ENCODE measurements at regions not wholly inside any gene's neighbourhood (a gene's known extent, or its start where the extent isn't known, plus 50 kb on each side); places are given as distances from the start of the nearest gene placed in this dataset.
A peak's percentile ranks its signal among the peaks of the same experiment; 100 is the strongest.

- DNase-seq (ENCODE audit: low spot score): no peak
Measured at GRCh38 chr21:27823652-27824201, 856.8 kb upstream of the ADAMTS5 start.

DNA sequence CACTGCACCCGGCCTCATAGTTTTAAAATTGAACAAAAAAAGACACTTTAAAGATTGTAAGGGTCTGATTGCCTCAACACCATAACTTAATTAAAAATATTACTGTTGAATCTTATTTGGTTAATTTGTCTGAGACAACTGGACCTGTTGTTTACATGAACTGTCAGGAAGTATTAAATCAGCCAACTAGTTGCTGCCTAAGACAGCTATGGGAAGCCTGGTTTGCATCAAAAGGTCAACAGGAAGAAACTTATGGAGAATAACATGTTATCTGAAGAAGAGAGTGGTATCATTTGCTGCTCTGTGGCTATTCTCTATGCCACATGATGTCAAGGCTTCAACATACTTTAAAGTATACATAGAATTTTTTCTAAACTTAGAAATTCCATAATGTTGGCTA lies 853.5 kb upstream of the ADAMTS5 start:
- no peak for DNase-seq (ENCODE audit: low spot score)

DNA sequence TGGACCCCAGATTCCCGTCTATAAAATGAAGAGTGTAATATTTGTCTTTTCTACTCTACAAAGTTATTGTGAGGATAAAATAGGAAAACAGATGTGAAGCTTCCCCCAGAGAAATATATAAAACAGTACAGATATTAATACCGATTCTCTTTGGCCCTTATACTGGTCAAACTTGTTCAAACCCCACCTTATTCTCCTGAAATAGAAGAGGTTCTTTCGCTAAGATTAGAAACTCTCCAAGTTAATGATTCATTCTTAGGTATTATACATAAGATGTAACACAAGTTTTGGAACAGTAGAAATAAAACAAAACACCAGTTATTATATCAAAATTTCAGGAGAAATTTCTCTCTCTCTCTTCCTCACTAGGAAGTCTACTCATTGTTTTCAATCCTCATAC lies 852.4 kb upstream of the ADAMTS5 start:
- DNase-seq (ENCODE audit: low spot score): no peak

GRCh38 chr21:27818847-27819246 lies 852.0 kb upstream of the ADAMTS5 start:
- no peak for DNase-seq (ENCODE audit: low spot score)

GRCh38 chr21:27817902-27818623 lies 851.2 kb upstream of the ADAMTS5 start:
- DNase-seq (ENCODE audit: low spot score): no peak

DNA sequence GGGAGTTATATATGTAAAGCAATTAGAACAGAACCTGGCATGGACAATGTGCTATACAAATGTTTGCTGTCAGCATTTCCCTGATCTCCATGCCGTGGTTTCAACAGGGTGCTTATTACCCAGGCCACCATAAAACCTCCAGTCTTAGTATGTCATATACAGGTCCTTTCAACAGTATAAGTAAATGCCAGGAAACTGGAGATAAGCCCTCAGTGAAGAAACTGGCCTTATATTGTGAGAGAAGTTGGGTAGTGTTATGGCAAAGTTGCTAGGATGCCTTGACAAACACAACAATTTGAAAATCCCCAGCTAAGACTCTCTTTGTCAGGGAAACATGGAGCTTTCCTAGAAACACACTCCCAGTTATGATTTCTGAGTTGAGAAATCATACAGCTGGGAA lies 850.2 kb upstream of the ADAMTS5 start:
- DNase-seq (ENCODE audit: low spot score): no peak

GRCh38 chr21:27816301-27816700 lies 849.4 kb upstream of the ADAMTS5 start:
- no peak for DNase-seq (ENCODE audit: low spot score)

DNA sequence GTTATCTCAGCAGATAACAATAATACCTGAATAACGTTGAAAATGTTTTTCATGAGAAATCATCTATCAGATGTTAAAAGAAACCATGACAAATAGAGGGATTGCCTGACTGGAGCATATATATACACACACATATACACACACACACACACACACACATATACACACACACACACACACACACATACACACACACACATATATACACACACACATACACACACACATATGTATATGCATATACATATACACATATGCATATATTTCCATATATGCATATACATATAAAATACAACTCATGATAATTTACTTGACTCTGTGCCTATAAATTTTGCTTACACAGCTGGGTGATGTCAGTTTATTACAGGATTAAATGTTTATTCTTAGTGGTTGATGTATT lies 847.3 kb upstream of the ADAMTS5 start:
- DNase-seq (ENCODE audit: low spot score): no peak

- no peak for DNase-seq (ENCODE audit: low spot score)
Measured at GRCh38 chr21:27813750-27814149, 846.9 kb upstream of the ADAMTS5 start.

GRCh38 chr21:27813344-27813743 lies 846.5 kb upstream of the ADAMTS5 start:
- no peak for DNase-seq (ENCODE audit: low spot score)

GRCh38 chr21:27812279-27812678 lies 845.4 kb upstream of the ADAMTS5 start:
- DNase-seq (ENCODE audit: low spot score): no peak

GRCh38 chr21:27808923-27809322 lies 842.0 kb upstream of the ADAMTS5 start:
- DNase-seq (ENCODE audit: low spot score): no peak

- DNase-seq (ENCODE audit: low spot score): no peak
Measured at GRCh38 chr21:27807596-27807995, 840.7 kb upstream of the ADAMTS5 start.

- no peak for DNase-seq (ENCODE audit: low spot score)
Measured at GRCh38 chr21:27806281-27806680, 839.4 kb upstream of the ADAMTS5 start.

GRCh38 chr21:27805696-27806095 lies 838.8 kb upstream of the ADAMTS5 start:
- DNase-seq (ENCODE audit: low spot score): no peak

DNA sequence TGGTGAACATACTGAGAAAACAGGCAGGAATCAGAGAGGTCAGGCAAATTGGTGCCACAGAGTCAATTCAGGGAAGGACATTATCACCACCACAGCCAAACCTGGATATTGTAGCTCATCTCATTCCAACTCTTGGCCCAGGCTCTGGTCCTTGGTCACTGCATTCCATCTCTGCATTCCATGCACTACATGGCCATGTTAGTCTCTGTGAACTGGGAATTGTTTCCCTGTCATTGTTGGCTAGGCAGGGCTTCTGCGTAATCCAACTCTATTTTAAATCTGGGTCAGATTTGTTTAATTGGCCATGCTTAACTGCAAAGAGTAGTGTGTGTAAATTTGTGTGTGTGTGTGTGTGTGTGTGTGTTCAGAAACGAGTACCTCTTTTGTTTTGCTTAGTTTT lies 837.6 kb upstream of the ADAMTS5 start:
- peak; percentile 29 for DNase-seq (ENCODE audit: low spot score)

- DNase-seq (ENCODE audit: low spot score): no peak
Measured at GRCh38 chr21:27803571-27803970, 836.7 kb upstream of the ADAMTS5 start.

DNA sequence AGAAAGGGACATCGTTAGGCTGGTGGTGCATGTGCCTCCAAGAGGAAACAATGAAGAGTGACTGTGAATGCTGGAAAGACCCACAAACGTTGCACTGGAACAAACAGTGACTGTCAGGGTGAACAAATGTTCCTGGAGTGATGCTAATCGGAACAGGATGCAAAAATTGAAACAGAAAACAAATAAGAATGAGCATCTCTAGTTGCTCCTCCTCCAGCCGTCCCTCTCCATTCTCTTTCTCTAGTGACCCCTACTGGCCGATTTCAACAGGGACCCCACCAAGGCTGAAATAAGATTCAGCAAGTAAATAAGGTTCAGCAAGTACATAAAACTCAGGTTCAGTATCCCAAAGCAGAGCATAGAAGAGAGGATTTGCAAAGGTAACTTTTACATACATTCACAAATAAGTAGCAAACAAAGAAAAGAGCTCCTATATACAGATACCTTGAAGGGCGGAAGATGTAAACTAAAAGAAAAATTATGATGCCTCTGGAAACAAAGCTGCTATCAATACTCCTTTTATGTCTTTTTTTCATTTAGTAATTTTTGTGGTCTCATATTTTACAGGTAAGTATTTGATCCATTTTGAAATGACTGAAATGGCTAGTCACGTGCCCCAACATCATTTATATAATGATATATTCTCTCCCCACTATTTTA lies 836.1 kb upstream of the ADAMTS5 start:
- DNase-seq (ENCODE audit: low spot score): no peak

GRCh38 chr21:27799861-27800260 lies 833.0 kb upstream of the ADAMTS5 start:
- no peak for DNase-seq (ENCODE audit: low spot score)

- no peak for DNase-seq (ENCODE audit: low spot score)
Measured at GRCh38 chr21:27796106-27796505, 829.2 kb upstream of the ADAMTS5 start.

- DNase-seq (ENCODE audit: low spot score): no peak
Measured at GRCh38 chr21:27795418-27795817, 828.5 kb upstream of the ADAMTS5 start.

- DNase-seq (ENCODE audit: low spot score): no peak
Measured at GRCh38 chr21:27793901-27794300, 827.0 kb upstream of the ADAMTS5 start.

DNA sequence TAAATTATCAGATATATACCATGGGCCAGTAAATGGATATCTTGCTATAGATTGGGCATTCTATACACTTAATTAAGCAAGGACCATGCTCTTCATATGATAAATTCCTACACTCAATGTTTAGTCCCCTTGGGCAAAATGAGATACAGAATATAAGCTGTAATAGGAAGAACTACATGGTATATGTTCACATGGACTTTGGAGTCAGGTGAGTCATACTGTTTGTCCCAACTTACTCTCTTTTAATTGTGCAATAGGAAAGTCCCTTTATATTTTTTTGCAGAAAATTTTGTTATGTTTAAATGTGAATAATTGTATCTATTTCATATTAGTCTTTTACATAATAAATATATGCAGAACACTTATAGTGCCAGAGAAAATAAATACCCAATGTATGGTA lies 820.2 kb upstream of the ADAMTS5 start:
- no peak for DNase-seq (ENCODE audit: low spot score)

All from mucosa of gallbladder (tissue), 1 donor.